PC-3 (cell line): ENCODE measurements at regions not wholly inside any gene's neighbourhood (a gene's known extent, or its start where the extent isn't known, plus 50 kb on each side); places are given as distances from the start of the nearest gene placed in this dataset.

ENCODE experiments used
- CTCF ChIP-seq: fragments of 300-600 bp; sonication (generic); conservative IDR thresholded peaks from 2 replicates; pipeline ENCODE4 v1.5.1; 2017; ENCODE audit warnings: antibody characterized with exemption, low read depth, mild to moderate bottlenecking, low read length
- EZH2 ChIP-seq: fragments of 300-600 bp; sonication (generic); IDR thresholded peaks from one replicate; pipeline ENCODE4 v1.6.1; 2017; ENCODE audit warnings: antibody characterized with exemption, mild to moderate bottlenecking, low read length; ENCODE audit not compliant: unreplicated experiment

DNA sequence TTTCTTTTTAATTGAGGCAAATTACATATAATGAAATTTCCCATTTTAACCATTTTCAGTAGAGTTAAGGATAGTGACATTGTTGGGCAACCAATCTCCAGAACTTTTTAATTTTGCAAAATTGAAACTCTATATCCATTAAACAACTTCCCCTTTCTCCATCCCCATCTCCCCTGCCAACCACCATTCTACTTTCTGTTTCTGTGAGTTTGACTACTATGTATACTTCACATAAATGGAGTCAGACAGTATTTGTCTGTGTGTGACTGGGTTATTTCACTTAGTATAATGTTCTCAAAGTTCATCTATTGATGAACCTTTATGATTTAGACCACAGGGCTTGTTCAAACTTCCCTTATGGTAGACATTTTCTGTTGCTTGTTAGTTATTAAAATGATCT, 364.5 kb upstream of the MAD2L1 start:
- TF ChIP-seq EZH2 (no peak), CTCF (no peak)
